GM10266 (cell line): ENCODE measurements at regions not wholly inside any gene's neighbourhood (a gene's known extent, or its start where the extent isn't known, plus 50 kb on each side); places are given as distances from the start of the nearest gene placed in this dataset.
"Not testable (repeated sequence)": the region's sequence is repeated elsewhere in the genome, so short reads cannot be mapped to it uniquely, and the experiment has no call there.

Source experiments
- DNase-seq: peaks from one replicate; pipeline ENCODE4 v3.0.0; 2012; ENCODE audit errors: extremely low spot score
- CTCF ChIP-seq: IDR thresholded peaks from 2 replicates; pipeline ENCODE4 v1.5.1; 2012; ENCODE audit warnings: mild to moderate bottlenecking, low read depth; ENCODE audit not compliant: control insufficient read depth, insufficient read depth; ENCODE audit errors: missing control alignments

- DNase-seq: no peak
- no peak for TF ChIP-seq CTCF
Measured at GRCh38 chr6:139522511-139523220, 148.2 kb upstream of the CITED2 start.

- no peak for TF ChIP-seq CTCF
- DNase-seq: no peak
Measured at GRCh38 chr6:139521338-139521737, 146.9 kb upstream of the CITED2 start.

GRCh38 chr6:139520321-139520768 is 145.9 kb upstream of the CITED2 start:
- TF ChIP-seq CTCF: no peak

GRCh38 chr6:139519571-139520031 is 145.2 kb upstream of the CITED2 start:
- no peak for DNase-seq
- no peak for TF ChIP-seq CTCF

More at GRCh38 chr6:139520321-139520768, 145.9 kb upstream of the CITED2 start:
- no peak for DNase-seq

GRCh38 chr6:139519097-139519496 is 144.6 kb upstream of the CITED2 start:
- DNase-seq: no peak
- no peak for TF ChIP-seq CTCF

GRCh38 chr6:139518556-139519091 is 144.2 kb upstream of the CITED2 start:
- TF ChIP-seq CTCF: no peak
- DNase-seq: no peak

GRCh38 chr6:139517998-139518555 is 143.6 kb upstream of the CITED2 start:
- DNase-seq: not testable (repeated sequence)
